HUES48 (cell line): ENCODE measurements at regions not wholly inside any gene's neighbourhood (a gene's known extent, or its start where the extent isn't known, plus 50 kb on each side); places are given as distances from the start of the nearest gene placed in this dataset.
"Not testable (repeated sequence)": the region's sequence is repeated elsewhere in the genome, so short reads cannot be mapped to it uniquely, and the experiment has no call there.

ENCODE experiments used
- H3K27ac ChIP-seq: one replicate; pipeline ENCODE4 v1.7.0; 2013; ENCODE audit warnings: low read depth, low read length, inconsistent platforms
- H3K27me3 ChIP-seq: 2 replicates; pipeline ENCODE4 v1.6.1; 2013; ENCODE audit warnings: mild to moderate bottlenecking, low read length; ENCODE audit not compliant: control insufficient read depth, insufficient read depth
- H3K36me3 ChIP-seq: 2 replicates; pipeline ENCODE4 v1.6.1; 2013; ENCODE audit warnings: low read length; ENCODE audit not compliant: control insufficient read depth, insufficient read depth
- H3K4me1 ChIP-seq: 2 replicates; pipeline ENCODE4 v1.6.1; 2013; ENCODE audit warnings: mild to moderate bottlenecking, low read length; ENCODE audit not compliant: control insufficient read depth, insufficient read depth
- H3K4me3 ChIP-seq: 2 replicates; pipeline ENCODE4 v1.5.1; 2013; ENCODE audit warnings: mild to moderate bottlenecking, low read depth, low read length
- H3K9ac ChIP-seq: 2 replicates; pipeline ENCODE4 v1.6.1; 2013; ENCODE audit warnings: mild to moderate bottlenecking, low read depth, low read length, moderate library complexity
- H3K9me3 ChIP-seq: 2 replicates; pipeline ENCODE4 v1.6.1; 2013; ENCODE audit warnings: low read length; ENCODE audit not compliant: control insufficient read depth, insufficient read depth

- Histone ChIP-seq H3K36me3 (no peaks in the 10 kb centered on the region), H3K4me3 (no peak overlapping the region), H3K4me1 (no peaks in the 10 kb centered on the region), H3K27ac (no peak overlapping the region), H3K9ac (no peak overlapping the region), H3K9me3 (no peaks in the 10 kb centered on the region), H3K27me3 (no peaks in the 10 kb centered on the region)
These were observed 624.3 kb upstream of the GHITM start for GRCh38 chr10:83515001-83515400.

GRCh38 chr10:83516788-83517187 is 622.5 kb upstream of the GHITM start:
- no peak overlapping the region for H3K4me3 ChIP-seq
- no peaks in the 10 kb centered on the region for H3K27me3 ChIP-seq
- no peaks in the 10 kb centered on the region for H3K9me3 ChIP-seq
- no peak overlapping the region for H3K27ac ChIP-seq
- H3K9ac ChIP-seq: no peak overlapping the region
- H3K4me1 ChIP-seq: no peaks in the 10 kb centered on the region
- H3K36me3 ChIP-seq: no peaks in the 10 kb centered on the region

- Histone ChIP-seq H3K9ac (no peak overlapping the region), H3K4me3 (no peak overlapping the region), H3K27me3 (no peaks in the 10 kb centered on the region), H3K4me1 (no peaks in the 10 kb centered on the region), H3K27ac (no peak overlapping the region), H3K36me3 (no peaks in the 10 kb centered on the region), H3K9me3 (no peaks in the 10 kb centered on the region)
These were observed 621.9 kb upstream of the GHITM start for GRCh38 chr10:83517456-83517855.

GRCh38 chr10:83518779-83519178 is 620.5 kb upstream of the GHITM start:
- no peak overlapping the region for H3K4me3 ChIP-seq

GRCh38 chr10:83520386-83520785 is 618.9 kb upstream of the GHITM start:
- not testable (repeated sequence) for H3K9me3 ChIP-seq, H3K9ac ChIP-seq, H3K4me3 ChIP-seq, H3K4me1 ChIP-seq, H3K36me3 ChIP-seq, H3K27me3 ChIP-seq, H3K27ac ChIP-seq

More at GRCh38 chr10:83518779-83519178, 620.5 kb upstream of the GHITM start:
- H3K27me3 ChIP-seq: no peaks in the 10 kb centered on the region
- no peaks in the 10 kb centered on the region for H3K9me3 ChIP-seq
- H3K27ac ChIP-seq: no peak overlapping the region
- H3K4me1 ChIP-seq: no peaks in the 10 kb centered on the region
- H3K9ac ChIP-seq: no peak overlapping the region
- no peaks in the 10 kb centered on the region for H3K36me3 ChIP-seq

- no peak overlapping the region for H3K4me3 ChIP-seq
- no peak overlapping the region for H3K27ac ChIP-seq
- H3K4me1 ChIP-seq: no peaks in the 10 kb centered on the region
- no peaks in the 10 kb centered on the region for H3K36me3 ChIP-seq
- no peak overlapping the region for H3K9ac ChIP-seq
- no peaks in the 10 kb centered on the region for H3K27me3 ChIP-seq
- no peaks in the 10 kb centered on the region for H3K9me3 ChIP-seq
These were observed 616.9 kb upstream of the GHITM start for GRCh38 chr10:83522456-83522855.

- H3K27me3 ChIP-seq: no peaks in the 10 kb centered on the region
- H3K9ac ChIP-seq: no peak overlapping the region
- H3K4me3 ChIP-seq: no peak overlapping the region
- H3K27ac ChIP-seq: no peak overlapping the region
- H3K9me3 ChIP-seq: no peaks in the 10 kb centered on the region
- H3K4me1 ChIP-seq: no peaks in the 10 kb centered on the region
- no peaks in the 10 kb centered on the region for H3K36me3 ChIP-seq
These were observed 616.4 kb upstream of the GHITM start for GRCh38 chr10:83522881-83523386.

GRCh38 chr10:83527934-83528333 is 611.4 kb upstream of the GHITM start:
- no peaks in the 10 kb centered on the region for H3K36me3 ChIP-seq
- no peak overlapping the region for H3K27ac ChIP-seq
- H3K4me1 ChIP-seq: no peaks in the 10 kb centered on the region
- H3K27me3 ChIP-seq: no peaks in the 10 kb centered on the region
- H3K4me3 ChIP-seq: no peak overlapping the region
- H3K9ac ChIP-seq: no peak overlapping the region
- H3K9me3 ChIP-seq: no peaks in the 10 kb centered on the region

GRCh38 chr10:83533290-83533689 is 606.0 kb upstream of the GHITM start:
- H3K27ac ChIP-seq: no peak overlapping the region
- H3K4me3 ChIP-seq: no peak overlapping the region
- H3K9me3 ChIP-seq: no peaks in the 10 kb centered on the region
- no peaks in the 10 kb centered on the region for H3K4me1 ChIP-seq
- H3K36me3 ChIP-seq: no peaks in the 10 kb centered on the region
- no peaks in the 10 kb centered on the region for H3K27me3 ChIP-seq
- no peak overlapping the region for H3K9ac ChIP-seq

GRCh38 chr10:83536426-83536825 is 602.9 kb upstream of the GHITM start:
- H3K4me1 ChIP-seq: peaks cover 15% of the 10 kb centered on the region

GRCh38 chr10:83538047-83538446 is 601.3 kb upstream of the GHITM start:
- Histone ChIP-seq H3K27me3 (no peaks in the 10 kb centered on the region), H3K9me3 (no peaks in the 10 kb centered on the region), H3K9ac (no peak overlapping the region), H3K27ac (no peak overlapping the region), H3K4me3 (no peak overlapping the region), H3K36me3 (no peaks in the 10 kb centered on the region), H3K4me1 (peaks cover 20% of the 10 kb centered on the region)

More at GRCh38 chr10:83536426-83536825, 602.9 kb upstream of the GHITM start:
- Histone ChIP-seq H3K27ac (no peak overlapping the region), H3K9me3 (no peaks in the 10 kb centered on the region), H3K4me3 (no peak overlapping the region), H3K27me3 (no peaks in the 10 kb centered on the region), H3K36me3 (no peaks in the 10 kb centered on the region), H3K9ac (no peak overlapping the region)
